ENCODE measurements at regions not wholly inside any gene's neighbourhood (a gene's known extent, or its start where the extent isn't known, plus 50 kb on each side); places are given as distances from the start of the nearest gene placed in this dataset.

DNA sequence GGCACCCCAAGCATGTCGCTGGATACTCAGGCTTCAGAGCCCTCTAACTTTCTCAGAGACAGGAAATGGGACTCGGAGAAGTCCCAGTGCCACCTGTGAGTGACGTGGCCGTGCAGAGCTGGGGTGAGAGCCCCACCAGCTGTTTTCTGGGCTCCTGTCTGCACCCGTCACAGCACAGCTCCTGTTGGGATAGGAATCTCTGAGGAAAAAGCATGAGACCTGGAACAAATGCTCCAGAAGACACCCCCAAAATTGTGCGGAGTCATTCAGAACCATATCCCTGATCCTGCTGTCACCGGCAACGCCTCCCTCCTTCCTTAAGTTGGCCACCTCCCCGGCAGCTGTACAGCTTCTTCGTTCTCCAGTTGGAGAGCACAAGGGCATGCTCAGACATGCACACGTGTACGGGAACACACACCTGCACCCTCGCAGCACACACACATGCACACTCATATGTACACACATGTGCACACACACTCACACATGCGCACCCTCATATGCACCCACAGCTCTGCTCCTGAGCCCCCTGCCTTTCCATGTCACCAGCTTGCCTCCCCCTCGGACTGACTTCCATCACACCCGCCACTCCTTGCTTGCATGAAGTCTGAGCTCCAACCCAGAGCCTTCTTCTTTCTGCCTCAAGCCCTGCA is 1430.0 kb downstream of the BRD1 start:
- Histone ChIP-seq H2AFZ (no peak overlapping the region), H3K27me3 (ENCODE audit: insufficient read depth) (no peaks in the 10 kb centered on the region)

More for the DNA sequence above, 1430.0 kb downstream of the BRD1 start:
- H3K27me3 Mint-ChIP-seq (ENCODE audit: insufficient read depth, low read depth, poor library complexity) = peaks cover 3% of the 10 kb centered on the region
- H3K27ac ChIP-seq (ENCODE audit: low read depth) = no peak overlapping the region
- H3K36me3 ChIP-seq (ENCODE audit: insufficient read depth) = no peaks in the 10 kb centered on the region
- H3K79me2 ChIP-seq (replicated peaks; ENCODE audit: insufficient read depth) = no peaks in the 10 kb centered on the region
- no peaks in the 10 kb centered on the region for H3K9me2 ChIP-seq (ENCODE audit: insufficient read depth)
- H3K4me1 Mint-ChIP-seq = peaks cover 2% of the 10 kb centered on the region; the same call in 1 of the 3 replicates
- no peak for DNase-seq (ENCODE audit: low spot score)
- H3K4me1 ChIP-seq (ENCODE audit: insufficient read depth) = no peaks in the 10 kb centered on the region
- TF ChIP-seq, protein P1, sequence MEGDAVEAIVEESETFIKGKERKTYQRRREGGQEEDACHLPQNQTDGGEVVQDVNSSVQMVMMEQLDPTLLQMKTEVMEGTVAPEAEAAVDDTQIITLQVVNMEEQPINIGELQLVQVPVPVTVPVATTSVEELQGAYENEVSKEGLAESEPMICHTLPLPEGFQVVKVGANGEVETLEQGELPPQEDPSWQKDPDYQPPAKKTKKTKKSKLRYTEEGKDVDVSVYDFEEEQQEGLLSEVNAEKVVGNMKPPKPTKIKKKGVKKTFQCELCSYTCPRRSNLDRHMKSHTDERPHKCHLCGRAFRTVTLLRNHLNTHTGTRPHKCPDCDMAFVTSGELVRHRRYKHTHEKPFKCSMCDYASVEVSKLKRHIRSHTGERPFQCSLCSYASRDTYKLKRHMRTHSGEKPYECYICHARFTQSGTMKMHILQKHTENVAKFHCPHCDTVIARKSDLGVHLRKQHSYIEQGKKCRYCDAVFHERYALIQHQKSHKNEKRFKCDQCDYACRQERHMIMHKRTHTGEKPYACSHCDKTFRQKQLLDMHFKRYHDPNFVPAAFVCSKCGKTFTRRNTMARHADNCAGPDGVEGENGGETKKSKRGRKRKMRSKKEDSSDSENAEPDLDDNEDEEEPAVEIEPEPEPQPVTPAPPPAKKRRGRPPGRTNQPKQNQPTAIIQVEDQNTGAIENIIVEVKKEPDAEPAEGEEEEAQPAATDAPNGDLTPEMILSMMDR (conservative IDR thresholded peaks at IDR 0.05; ENCODE audit: low read depth in 2 of 2) = no peak
- no peak for TF ChIP-seq ZNF331 (CRISPR knock-in tag; IDR thresholded peaks at IDR 0.05; ENCODE audit: low read depth)
- TF ChIP-seq, protein P2, sequence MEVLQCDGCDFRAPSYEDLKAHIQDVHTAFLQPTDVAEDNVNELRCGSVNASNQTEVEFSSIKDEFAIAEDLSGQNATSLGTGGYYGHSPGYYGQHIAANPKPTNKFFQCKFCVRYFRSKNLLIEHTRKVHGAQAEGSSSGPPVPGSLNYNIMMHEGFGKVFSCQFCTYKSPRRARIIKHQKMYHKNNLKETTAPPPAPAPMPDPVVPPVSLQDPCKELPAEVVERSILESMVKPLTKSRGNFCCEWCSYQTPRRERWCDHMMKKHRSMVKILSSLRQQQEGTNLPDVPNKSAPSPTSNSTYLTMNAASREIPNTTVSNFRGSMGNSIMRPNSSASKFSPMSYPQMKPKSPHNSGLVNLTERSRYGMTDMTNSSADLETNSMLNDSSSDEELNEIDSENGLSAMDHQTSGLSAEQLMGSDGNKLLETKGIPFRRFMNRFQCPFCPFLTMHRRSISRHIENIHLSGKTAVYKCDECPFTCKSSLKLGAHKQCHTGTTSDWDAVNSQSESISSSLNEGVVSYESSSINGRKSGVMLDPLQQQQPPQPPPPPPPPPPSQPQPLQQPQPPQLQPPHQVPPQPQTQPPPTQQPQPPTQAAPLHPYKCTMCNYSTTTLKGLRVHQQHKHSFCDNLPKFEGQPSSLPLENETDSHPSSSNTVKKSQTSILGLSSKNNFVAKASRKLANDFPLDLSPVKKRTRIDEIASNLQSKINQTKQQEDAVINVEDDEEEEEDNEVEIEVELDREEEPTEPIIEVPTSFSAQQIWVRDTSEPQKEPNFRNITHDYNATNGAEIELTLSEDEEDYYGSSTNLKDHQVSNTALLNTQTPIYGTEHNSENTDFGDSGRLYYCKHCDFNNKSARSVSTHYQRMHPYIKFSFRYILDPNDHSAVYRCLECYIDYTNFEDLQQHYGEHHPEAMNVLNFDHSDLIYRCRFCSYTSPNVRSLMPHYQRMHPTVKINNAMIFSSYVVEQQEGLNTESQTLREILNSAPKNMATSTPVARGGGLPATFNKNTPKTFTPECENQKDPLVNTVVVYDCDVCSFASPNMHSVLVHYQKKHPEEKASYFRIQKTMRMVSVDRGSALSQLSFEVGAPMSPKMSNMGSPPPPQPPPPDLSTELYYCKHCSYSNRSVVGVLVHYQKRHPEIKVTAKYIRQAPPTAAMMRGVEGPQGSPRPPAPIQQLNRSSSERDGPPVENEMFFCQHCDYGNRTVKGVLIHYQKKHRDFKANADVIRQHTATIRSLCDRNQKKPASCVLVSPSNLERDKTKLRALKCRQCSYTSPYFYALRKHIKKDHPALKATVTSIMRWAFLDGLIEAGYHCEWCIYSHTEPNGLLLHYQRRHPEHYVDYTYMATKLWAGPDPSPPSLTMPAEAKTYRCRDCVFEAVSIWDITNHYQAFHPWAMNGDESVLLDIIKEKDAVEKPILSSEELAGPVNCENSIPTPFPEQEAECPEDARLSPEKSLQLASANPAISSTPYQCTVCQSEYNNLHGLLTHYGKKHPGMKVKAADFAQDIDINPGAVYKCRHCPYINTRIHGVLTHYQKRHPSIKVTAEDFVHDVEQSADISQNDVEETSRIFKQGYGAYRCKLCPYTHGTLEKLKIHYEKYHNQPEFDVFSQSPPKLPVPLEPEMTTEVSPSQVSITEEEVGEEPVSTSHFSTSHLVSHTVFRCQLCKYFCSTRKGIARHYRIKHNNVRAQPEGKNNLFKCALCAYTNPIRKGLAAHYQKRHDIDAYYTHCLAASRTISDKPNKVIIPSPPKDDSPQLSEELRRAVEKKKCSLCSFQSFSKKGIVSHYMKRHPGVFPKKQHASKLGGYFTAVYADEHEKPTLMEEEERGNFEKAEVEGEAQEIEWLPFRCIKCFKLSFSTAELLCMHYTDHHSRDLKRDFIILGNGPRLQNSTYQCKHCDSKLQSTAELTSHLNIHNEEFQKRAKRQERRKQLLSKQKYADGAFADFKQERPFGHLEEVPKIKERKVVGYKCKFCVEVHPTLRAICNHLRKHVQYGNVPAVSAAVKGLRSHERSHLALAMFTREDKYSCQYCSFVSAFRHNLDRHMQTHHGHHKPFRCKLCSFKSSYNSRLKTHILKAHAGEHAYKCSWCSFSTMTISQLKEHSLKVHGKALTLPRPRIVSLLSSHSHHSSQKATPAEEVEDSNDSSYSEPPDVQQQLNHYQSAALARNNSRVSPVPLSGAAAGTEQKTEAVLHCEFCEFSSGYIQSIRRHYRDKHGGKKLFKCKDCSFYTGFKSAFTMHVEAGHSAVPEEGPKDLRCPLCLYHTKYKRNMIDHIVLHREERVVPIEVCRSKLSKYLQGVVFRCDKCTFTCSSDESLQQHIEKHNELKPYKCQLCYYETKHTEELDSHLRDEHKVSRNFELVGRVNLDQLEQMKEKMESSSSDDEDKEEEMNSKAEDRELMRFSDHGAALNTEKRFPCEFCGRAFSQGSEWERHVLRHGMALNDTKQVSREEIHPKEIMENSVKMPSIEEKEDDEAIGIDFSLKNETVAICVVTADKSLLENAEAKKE (CRISPR knock-in tag; IDR thresholded peaks at IDR 0.05) = no peak
- no peak for TF ChIP-seq JUNB (IDR thresholded peaks at IDR 0.05; ENCODE audit: unreplicated experiment)
- no peak for TF ChIP-seq EZH2phosphoT487 (IDR thresholded peaks at IDR 0.05; ENCODE audit: unreplicated experiment)
- TF ChIP-seq POLR2AphosphoS5 (IDR thresholded peaks at IDR 0.05; ENCODE audit: low read depth) = no peak
- TF ChIP-seq, protein P3, sequence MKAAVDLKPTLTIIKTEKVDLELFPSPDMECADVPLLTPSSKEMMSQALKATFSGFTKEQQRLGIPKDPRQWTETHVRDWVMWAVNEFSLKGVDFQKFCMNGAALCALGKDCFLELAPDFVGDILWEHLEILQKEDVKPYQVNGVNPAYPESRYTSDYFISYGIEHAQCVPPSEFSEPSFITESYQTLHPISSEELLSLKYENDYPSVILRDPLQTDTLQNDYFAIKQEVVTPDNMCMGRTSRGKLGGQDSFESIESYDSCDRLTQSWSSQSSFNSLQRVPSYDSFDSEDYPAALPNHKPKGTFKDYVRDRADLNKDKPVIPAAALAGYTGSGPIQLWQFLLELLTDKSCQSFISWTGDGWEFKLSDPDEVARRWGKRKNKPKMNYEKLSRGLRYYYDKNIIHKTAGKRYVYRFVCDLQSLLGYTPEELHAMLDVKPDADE (IDR thresholded peaks at IDR 0.05) = no peak
- no peak for TF ChIP-seq STAT1 (IDR thresholded peaks at IDR 0.05; ENCODE audit: unreplicated experiment)
- TF ChIP-seq, protein P4, sequence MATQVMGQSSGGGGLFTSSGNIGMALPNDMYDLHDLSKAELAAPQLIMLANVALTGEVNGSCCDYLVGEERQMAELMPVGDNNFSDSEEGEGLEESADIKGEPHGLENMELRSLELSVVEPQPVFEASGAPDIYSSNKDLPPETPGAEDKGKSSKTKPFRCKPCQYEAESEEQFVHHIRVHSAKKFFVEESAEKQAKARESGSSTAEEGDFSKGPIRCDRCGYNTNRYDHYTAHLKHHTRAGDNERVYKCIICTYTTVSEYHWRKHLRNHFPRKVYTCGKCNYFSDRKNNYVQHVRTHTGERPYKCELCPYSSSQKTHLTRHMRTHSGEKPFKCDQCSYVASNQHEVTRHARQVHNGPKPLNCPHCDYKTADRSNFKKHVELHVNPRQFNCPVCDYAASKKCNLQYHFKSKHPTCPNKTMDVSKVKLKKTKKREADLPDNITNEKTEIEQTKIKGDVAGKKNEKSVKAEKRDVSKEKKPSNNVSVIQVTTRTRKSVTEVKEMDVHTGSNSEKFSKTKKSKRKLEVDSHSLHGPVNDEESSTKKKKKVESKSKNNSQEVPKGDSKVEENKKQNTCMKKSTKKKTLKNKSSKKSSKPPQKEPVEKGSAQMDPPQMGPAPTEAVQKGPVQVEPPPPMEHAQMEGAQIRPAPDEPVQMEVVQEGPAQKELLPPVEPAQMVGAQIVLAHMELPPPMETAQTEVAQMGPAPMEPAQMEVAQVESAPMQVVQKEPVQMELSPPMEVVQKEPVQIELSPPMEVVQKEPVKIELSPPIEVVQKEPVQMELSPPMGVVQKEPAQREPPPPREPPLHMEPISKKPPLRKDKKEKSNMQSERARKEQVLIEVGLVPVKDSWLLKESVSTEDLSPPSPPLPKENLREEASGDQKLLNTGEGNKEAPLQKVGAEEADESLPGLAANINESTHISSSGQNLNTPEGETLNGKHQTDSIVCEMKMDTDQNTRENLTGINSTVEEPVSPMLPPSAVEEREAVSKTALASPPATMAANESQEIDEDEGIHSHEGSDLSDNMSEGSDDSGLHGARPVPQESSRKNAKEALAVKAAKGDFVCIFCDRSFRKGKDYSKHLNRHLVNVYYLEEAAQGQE (IDR thresholded peaks at IDR 0.05; ENCODE audit: unreplicated experiment) = no peak
- no peak overlapping the region for H3K4me2 ChIP-seq
- ATAC-seq = no peak
- H3K36me3 Mint-ChIP-seq (ENCODE audit: low read depth) = peaks cover 3% of the 10 kb centered on the region; the same call in 1 of the 3 replicates
- H3K27ac Mint-ChIP-seq = peak overlapping the region; percentile 80; the same call in 1 of the 2 replicates
- H3F3A ChIP-seq (replicated peaks; ENCODE audit: low read depth) = no peaks in the 10 kb centered on the region
- no peak overlapping the region for H3K4me3 ChIP-seq
- peaks cover 4% of the 10 kb centered on the region; the same call in 1 of the 3 replicates for H3K9me3 Mint-ChIP-seq
- H3K4me3 Mint-ChIP-seq = no peak overlapping the region
- no peaks in the 10 kb centered on the region for H4K20me1 ChIP-seq (replicated peaks; ENCODE audit: insufficient read depth)

Measured in GM23338 (cell line).